ENCODE measurements at regions not wholly inside any gene's neighbourhood (a gene's known extent, or its start where the extent isn't known, plus 50 kb on each side); places are given as distances from the start of the nearest gene placed in this dataset.

- intact Hi-C loops (cut with DNase I), result no loop called here
- WGBS, 3 donors, result 72 to 83% (median 80%) methylated on average over 3 of the region's 3 CpGs
- Histone ChIP-seq H3K27ac (no peak overlapping the region), H3K27me3 (no peaks in the 10 kb centered on the region), H3K36me3 (no peaks in the 10 kb centered on the region), H3K4me3 (no peak overlapping the region), H3K4me1 (ENCODE audit: insufficient read depth) (no peaks in the 10 kb centered on the region), H3K9me3 (no peaks in the 10 kb centered on the region)
- DNase-seq, result no peak
- TF ChIP-seq POLR2A (IDR thresholded peaks at IDR 0.05) (no peak), EP300 (IDR thresholded peaks at IDR 0.05) (no peak)
- TF ChIP-seq, protein P1, sequence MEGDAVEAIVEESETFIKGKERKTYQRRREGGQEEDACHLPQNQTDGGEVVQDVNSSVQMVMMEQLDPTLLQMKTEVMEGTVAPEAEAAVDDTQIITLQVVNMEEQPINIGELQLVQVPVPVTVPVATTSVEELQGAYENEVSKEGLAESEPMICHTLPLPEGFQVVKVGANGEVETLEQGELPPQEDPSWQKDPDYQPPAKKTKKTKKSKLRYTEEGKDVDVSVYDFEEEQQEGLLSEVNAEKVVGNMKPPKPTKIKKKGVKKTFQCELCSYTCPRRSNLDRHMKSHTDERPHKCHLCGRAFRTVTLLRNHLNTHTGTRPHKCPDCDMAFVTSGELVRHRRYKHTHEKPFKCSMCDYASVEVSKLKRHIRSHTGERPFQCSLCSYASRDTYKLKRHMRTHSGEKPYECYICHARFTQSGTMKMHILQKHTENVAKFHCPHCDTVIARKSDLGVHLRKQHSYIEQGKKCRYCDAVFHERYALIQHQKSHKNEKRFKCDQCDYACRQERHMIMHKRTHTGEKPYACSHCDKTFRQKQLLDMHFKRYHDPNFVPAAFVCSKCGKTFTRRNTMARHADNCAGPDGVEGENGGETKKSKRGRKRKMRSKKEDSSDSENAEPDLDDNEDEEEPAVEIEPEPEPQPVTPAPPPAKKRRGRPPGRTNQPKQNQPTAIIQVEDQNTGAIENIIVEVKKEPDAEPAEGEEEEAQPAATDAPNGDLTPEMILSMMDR (IDR thresholded peaks at IDR 0.05), result no peak
Observed at GRCh38 chr5:120037451-120037850, 408.1 kb downstream of the FAM170A start.

DNA sequence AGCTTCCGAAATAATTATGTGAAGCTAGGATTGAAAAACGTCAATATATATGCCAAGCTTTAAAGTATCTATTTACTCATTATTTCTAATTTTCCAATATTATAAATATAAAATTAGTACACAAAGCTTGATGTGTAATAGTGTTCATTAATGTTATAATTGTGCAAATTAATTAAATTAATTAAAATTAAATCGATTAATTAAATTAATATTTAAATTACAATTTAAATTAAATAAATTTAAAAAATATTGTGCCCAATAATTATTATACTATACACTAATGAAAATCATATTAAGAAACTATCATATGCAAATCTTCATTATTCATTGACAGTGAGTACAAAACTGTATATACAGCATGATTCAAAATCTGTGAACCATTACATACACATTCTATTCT lies 409.8 kb downstream of the FAM170A start:
- Histone ChIP-seq H3K36me3 (no peaks in the 10 kb centered on the region), H3K27ac (no peak overlapping the region), H3K27me3 (no peaks in the 10 kb centered on the region), H3K9me3 (no peaks in the 10 kb centered on the region), H3K4me3 (no peak overlapping the region), H3K4me1 (ENCODE audit: insufficient read depth) (no peaks in the 10 kb centered on the region)
- no peak for DNase-seq
- intact Hi-C loops (cut with DNase I), result no loop called here
- 63 to 80% (median 75%) methylated on average over 3 of the region's 3 CpGs for WGBS, 3 donors
- TF ChIP-seq POLR2A (IDR thresholded peaks at IDR 0.05) (no peak), EP300 (IDR thresholded peaks at IDR 0.05) (no peak)

DNA sequence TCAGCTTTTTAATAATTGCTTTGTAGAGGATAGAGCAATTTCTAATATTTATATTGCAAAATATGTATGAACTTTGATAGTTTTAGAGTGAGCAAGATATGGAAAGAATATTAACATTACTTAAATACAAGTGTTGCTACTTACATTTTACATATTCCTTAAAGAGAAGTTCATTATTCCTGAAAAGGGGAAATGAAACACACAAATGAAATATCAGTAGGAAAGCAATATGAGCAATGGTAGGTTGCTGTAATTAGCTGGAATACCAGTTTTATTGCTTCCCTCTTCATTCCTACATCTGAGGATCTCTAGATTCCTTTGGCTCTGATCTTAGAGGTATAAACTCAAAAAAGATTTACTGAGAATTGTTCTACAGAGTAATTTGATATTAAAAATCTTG lies 414.1 kb downstream of the FAM170A start:
- no peaks in the 10 kb centered on the region for H3K27me3 ChIP-seq
- H3K4me3 ChIP-seq, result no peak overlapping the region
- H3K4me1 ChIP-seq (ENCODE audit: insufficient read depth), result no peaks in the 10 kb centered on the region
- no peak overlapping the region for H3K27ac ChIP-seq
- no peaks in the 10 kb centered on the region for H3K9me3 ChIP-seq
- TF ChIP-seq EP300 (IDR thresholded peaks at IDR 0.05), result no peak
- no peak for TF ChIP-seq POLR2A (IDR thresholded peaks at IDR 0.05)
- TF ChIP-seq, protein P1 (IDR thresholded peaks at IDR 0.05), result no peak
- H3K36me3 ChIP-seq, result no peaks in the 10 kb centered on the region
- DNase-seq, result no peak
- intact Hi-C loops (cut with DNase I), result no loop called here

- H3K36me3 ChIP-seq, result no peaks in the 10 kb centered on the region
- no peak for DNase-seq
- WGBS, 3 donors, result 56 to 64% (median 57%) methylated on average over 4 of the region's 4 CpGs
- no peak overlapping the region for H3K4me3 ChIP-seq
- no peaks in the 10 kb centered on the region for H3K4me1 ChIP-seq (ENCODE audit: insufficient read depth)
- TF ChIP-seq POLR2A (IDR thresholded peaks at IDR 0.05) (no peak), EP300 (IDR thresholded peaks at IDR 0.05) (no peak)
- TF ChIP-seq, protein P1 (IDR thresholded peaks at IDR 0.05), result no peak
- intact Hi-C loops (cut with DNase I), result no loop called here
- H3K9me3 ChIP-seq, result no peaks in the 10 kb centered on the region
- no peaks in the 10 kb centered on the region for H3K27me3 ChIP-seq
- no peak overlapping the region for H3K27ac ChIP-seq
Observed at GRCh38 chr5:120052916-120053828, 410.9 kb upstream of the PRR16 start.

DNA sequence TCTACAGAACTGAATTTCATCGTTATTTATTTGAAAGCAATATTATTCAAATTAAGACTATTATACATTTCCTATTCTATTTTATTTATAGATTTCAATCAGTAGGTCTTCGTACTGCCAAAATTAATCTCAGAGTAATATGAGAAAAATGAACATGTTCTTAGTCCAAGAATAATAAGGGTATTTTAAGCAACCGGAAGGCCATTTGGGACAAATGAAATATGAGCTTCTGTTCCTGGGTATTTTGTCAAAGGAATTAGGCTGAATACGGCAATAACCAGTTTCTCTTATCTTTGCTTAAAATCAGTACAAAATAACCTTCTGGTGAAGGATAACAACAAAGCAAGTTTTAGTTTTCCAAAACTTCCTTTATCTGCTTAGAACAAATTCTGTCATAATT lies 410.3 kb upstream of the PRR16 start:
- H3K9me3 ChIP-seq, result no peaks in the 10 kb centered on the region
- no peaks in the 10 kb centered on the region for H3K4me1 ChIP-seq (ENCODE audit: insufficient read depth)
- H3K27me3 ChIP-seq, result no peaks in the 10 kb centered on the region
- DNase-seq, result no peak
- no peak overlapping the region for H3K4me3 ChIP-seq
- H3K27ac ChIP-seq, result no peak overlapping the region
- no peaks in the 10 kb centered on the region for H3K36me3 ChIP-seq
- TF ChIP-seq POLR2A (IDR thresholded peaks at IDR 0.05), result no peak
- TF ChIP-seq EP300 (IDR thresholded peaks at IDR 0.05), result no peak
- TF ChIP-seq, protein P1 (IDR thresholded peaks at IDR 0.05), result no peak
- 52 to 56% (median 53%) methylated on average over 4 of the region's 4 CpGs for WGBS, 3 donors
- intact Hi-C loops (cut with DNase I), result no loop called here
